ENCODE measurements at regions not wholly inside any gene's neighbourhood (a gene's known extent, or its start where the extent isn't known, plus 50 kb on each side); places are given as distances from the start of the nearest gene placed in this dataset.
"Not testable (repeated sequence)": the region's sequence is repeated elsewhere in the genome, so short reads cannot be mapped to it uniquely, and the experiment has no call there.

DNA sequence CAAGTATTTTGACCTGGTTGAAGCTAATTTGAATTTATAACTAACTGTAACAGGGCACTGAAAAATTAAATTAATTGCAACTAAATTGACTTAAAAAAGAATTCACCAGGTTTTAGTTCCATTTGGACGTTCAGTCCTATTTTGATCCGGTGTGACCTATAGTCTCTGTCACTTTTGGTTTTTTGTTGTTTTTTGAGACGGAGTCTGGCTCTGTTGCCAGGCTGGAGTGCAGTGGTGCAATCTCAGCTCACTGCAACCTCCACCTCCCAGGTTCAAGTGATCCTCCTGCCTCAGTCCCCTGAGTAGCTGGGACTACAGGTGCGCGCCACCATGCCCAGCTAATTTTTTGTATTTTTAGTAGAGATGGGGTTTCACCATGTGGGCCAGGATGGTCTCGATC, 91.2 kb downstream of the GADD45G start:
- TF ChIP-seq, protein P1, sequence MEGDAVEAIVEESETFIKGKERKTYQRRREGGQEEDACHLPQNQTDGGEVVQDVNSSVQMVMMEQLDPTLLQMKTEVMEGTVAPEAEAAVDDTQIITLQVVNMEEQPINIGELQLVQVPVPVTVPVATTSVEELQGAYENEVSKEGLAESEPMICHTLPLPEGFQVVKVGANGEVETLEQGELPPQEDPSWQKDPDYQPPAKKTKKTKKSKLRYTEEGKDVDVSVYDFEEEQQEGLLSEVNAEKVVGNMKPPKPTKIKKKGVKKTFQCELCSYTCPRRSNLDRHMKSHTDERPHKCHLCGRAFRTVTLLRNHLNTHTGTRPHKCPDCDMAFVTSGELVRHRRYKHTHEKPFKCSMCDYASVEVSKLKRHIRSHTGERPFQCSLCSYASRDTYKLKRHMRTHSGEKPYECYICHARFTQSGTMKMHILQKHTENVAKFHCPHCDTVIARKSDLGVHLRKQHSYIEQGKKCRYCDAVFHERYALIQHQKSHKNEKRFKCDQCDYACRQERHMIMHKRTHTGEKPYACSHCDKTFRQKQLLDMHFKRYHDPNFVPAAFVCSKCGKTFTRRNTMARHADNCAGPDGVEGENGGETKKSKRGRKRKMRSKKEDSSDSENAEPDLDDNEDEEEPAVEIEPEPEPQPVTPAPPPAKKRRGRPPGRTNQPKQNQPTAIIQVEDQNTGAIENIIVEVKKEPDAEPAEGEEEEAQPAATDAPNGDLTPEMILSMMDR (IDR thresholded peaks at IDR 0.05; ENCODE audit: poor library complexity), result not testable (repeated sequence)
- TF ChIP-seq EZH2phosphoT487 (IDR thresholded peaks at IDR 0.05; ENCODE audit: low read depth, severe bottlenecking, unreplicated experiment), result not testable (repeated sequence)

Data from hepatocyte (in vitro differentiated cells).